HG03139 (cell line): ENCODE measurements at regions not wholly inside any gene's neighbourhood (a gene's known extent, or its start where the extent isn't known, plus 50 kb on each side); places are given as distances from the start of the nearest gene placed in this dataset.
"Not testable (repeated sequence)": the region's sequence is repeated elsewhere in the genome, so short reads cannot be mapped to it uniquely, and the experiment has no call there.

ENCODE experiments used
- ATAC-seq: cut with Tn5 transposase; IDR thresholded peaks from one replicate; pipeline ENCODE4 v1.9.1; 2021; ENCODE audit not compliant: unreplicated experiment

DNA sequence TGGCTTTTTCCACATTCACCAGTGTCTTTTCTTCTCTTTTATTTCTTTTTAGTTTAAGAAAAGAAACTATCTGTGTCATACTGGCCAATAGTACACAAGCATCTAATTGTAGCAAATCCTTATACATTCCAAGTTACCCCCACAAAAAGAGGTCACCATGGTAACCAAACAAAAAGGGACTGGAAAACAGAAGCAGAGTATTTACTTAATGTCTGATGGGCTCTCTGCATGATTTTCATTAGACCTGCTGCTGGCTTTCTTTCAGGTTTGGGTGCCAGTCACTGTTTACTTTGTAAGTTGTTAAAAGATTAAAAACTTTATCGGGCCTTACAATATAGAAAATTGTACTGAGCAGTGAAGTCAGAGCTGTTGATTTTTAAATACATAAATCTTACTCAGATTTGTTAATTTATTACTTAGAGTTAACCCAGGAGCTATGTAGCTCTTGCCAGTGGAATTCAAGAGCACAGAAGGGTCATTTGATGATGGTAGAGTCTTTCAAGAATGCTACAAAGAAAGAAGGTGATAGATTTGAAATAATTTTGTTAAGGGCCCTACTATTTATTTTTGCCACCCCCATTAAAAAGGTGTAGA, 123.9 kb downstream of the BRMS1L start:
- no peak for ATAC-seq

- not testable (repeated sequence) for ATAC-seq
Measured at GRCh38 chr14:35947983-35948382, 121.8 kb downstream of the BRMS1L start.

GRCh38 chr14:35944847-35945246, 118.7 kb downstream of the BRMS1L start:
- ATAC-seq, result no peak

GRCh38 chr14:35940291-35940690, 114.2 kb downstream of the BRMS1L start:
- peak; percentile 57 for ATAC-seq

DNA sequence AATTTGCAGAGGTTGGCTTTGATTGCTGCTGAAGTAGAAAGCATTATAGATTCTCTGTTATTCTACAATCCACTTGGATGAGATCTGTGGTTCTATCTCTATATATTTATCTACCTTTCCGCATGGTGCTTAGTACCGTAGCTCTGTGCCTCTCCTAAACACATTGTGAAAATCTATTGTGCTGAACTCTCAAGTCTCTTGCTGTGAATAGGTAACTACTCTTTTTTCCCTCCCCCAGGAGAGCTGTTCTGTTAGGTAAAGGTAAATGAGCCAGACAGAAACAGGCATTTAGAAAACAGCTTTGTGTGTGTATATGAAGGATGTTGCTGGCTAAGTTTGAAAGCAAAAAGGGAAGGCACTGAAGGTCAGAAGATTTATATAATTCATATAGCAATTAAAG, 112.6 kb downstream of the BRMS1L start:
- ATAC-seq, result no peak

GRCh38 chr14:35934499-35934898, 108.4 kb downstream of the BRMS1L start:
- ATAC-seq, result peak; percentile 54

- ATAC-seq, result peak; percentile 44
Measured at GRCh38 chr14:35932659-35933159, 106.6 kb downstream of the BRMS1L start.

GRCh38 chr14:35932136-35932535, 106.0 kb downstream of the BRMS1L start:
- no peak for ATAC-seq

- ATAC-seq, result no peak
Measured at GRCh38 chr14:35931346-35931745, 105.2 kb downstream of the BRMS1L start.

DNA sequence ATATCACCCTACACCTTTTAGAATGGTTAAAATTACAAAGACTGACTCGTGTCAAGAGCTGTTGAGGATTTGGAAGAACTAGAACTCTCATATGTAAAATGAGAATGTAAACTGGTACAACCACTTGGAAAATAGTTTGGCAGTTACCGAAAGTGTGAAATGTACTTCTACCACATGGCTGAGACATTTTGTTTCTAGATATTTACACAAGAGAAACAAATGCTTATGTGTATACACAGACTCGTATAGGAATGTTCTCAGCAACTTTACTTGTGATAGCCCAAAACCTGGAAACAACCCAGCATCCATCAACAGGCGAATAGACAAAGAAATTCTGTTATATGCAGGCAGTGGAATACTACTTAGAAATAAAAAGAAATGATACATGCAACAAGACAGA, 103.0 kb downstream of the BRMS1L start:
- no peak for ATAC-seq

- ATAC-seq, result no peak
Measured at GRCh38 chr14:35927727-35928126, 101.6 kb downstream of the BRMS1L start.

- ATAC-seq, result no peak
Measured at GRCh38 chr14:35925319-35925718, 99.2 kb downstream of the BRMS1L start.

DNA sequence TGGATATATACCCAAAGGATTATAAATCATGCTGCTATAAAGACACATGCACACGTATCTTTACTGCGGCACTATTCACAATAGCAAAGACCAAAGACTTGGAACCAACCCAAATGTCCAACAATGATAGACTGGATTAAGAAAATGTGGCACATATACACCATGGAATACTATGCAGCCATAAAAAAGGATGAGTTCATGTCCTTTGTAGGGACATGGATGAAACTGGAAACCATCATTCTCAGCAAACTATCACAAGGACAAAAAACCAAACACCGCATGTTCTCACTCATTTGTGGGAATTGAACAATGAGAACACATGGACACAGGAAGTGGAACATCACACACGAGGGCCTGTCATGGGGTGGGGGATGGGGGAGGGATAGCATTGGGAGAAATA, 96.5 kb downstream of the BRMS1L start:
- not testable (repeated sequence) for ATAC-seq

- ATAC-seq, result no peak
Measured at GRCh38 chr14:35921745-35922144, 95.6 kb downstream of the BRMS1L start.
